Mesenchymal stem cell (in vitro differentiated cells and primary cell): ENCODE measurements at regions not wholly inside any gene's neighbourhood (a gene's known extent, or its start where the extent isn't known, plus 50 kb on each side); places are given as distances from the start of the nearest gene placed in this dataset.

ENCODE experiments used
- DNase-seq: peaks from one replicate; pipeline ENCODE4 v3.0.0-alpha.2; 2013
- H2AFZ ChIP-seq: one replicate; pipeline ENCODE4 v1.6.1; 2013; ENCODE audit warnings: low read depth, mild to moderate bottlenecking, control low read depth, inconsistent platforms, low read length, moderate library complexity
- H2AK5ac ChIP-seq: 2 replicates; pipeline ENCODE4 v1.6.1; 2013; ENCODE audit warnings: low read length, moderate library complexity, mild to moderate bottlenecking, inconsistent platforms; ENCODE audit not compliant: severe bottlenecking
- H2BK120ac ChIP-seq: one replicate; pipeline ENCODE4 v1.6.1; 2013; ENCODE audit warnings: low read depth, mild to moderate bottlenecking, inconsistent platforms, low read length, moderate library complexity
- H2BK12ac ChIP-seq, 2 experiments: one replicate each; pipeline ENCODE4 v1.6.1; 2013; ENCODE audit warnings: inconsistent platforms in 2 of 2, low read length in 2 of 2, mild to moderate bottlenecking in 2 of 2, moderate library complexity in 2 of 2, control low read depth in 1 of 2
- H2BK15ac ChIP-seq: one replicate; pipeline ENCODE4 v1.6.1; 2013; ENCODE audit warnings: mild to moderate bottlenecking, low read depth, inconsistent platforms; ENCODE audit not compliant: poor library complexity, severe bottlenecking
- H2BK5ac ChIP-seq: 2 replicates; pipeline ENCODE4 v1.6.1; 2013; ENCODE audit warnings: low read depth, mild to moderate bottlenecking, low read length, control low read depth, inconsistent platforms; ENCODE audit not compliant: poor library complexity, severe bottlenecking
- H3K14ac ChIP-seq, 2 experiments: one replicate each; pipeline ENCODE4 v1.6.1; 2013; ENCODE audit warnings: inconsistent platforms in 2 of 2, low read length in 2 of 2, control low read depth in 1 of 2, mild to moderate bottlenecking in 1 of 2, moderate library complexity in 1 of 2
- H3K18ac ChIP-seq, 2 experiments: one replicate each; pipeline ENCODE4 v1.6.1; 2013; ENCODE audit warnings: inconsistent platforms in 2 of 2, low read length in 2 of 2, control low read depth in 1 of 2, low read depth in 1 of 2, mild to moderate bottlenecking in 1 of 2
- H3K23ac ChIP-seq, 2 experiments: one replicate each; pipeline ENCODE4 v1.6.1; 2013; ENCODE audit warnings: inconsistent platforms in 2 of 2, low read length in 2 of 2, mild to moderate bottlenecking in 2 of 2, moderate library complexity in 2 of 2, control low read depth in 1 of 2
- H3K27ac ChIP-seq: 2 replicates; pipeline ENCODE4 v1.5.1; 2013; ENCODE audit warnings: mild to moderate bottlenecking, moderate library complexity, low read length, control low read depth, inconsistent platforms; ENCODE audit not compliant: poor library complexity, severe bottlenecking
- H3K27me3 ChIP-seq, 2 experiments: 2 replicates each; pipeline versions ENCODE4 v1.6.1 to v1.7.0; 2013; ENCODE audit warnings: low read length in 2 of 2, mild to moderate bottlenecking in 2 of 2, moderate library complexity in 2 of 2, control low read depth in 1 of 2, inconsistent platforms in 1 of 2; ENCODE audit not compliant: control insufficient read depth in 1 of 2, insufficient read depth in 1 of 2
- H3K36me3 ChIP-seq, 2 experiments: 2 replicates each; pipeline versions ENCODE4 v1.6.1 to v1.7.0; 2013; ENCODE audit warnings: low read length in 2 of 2, control low read depth in 1 of 2, inconsistent platforms in 1 of 2, low read depth in 1 of 2, mild to moderate bottlenecking in 1 of 2; ENCODE audit not compliant: insufficient read depth in 2 of 2, control insufficient read depth in 1 of 2
- H3K4ac ChIP-seq, 2 experiments: one replicate each; pipeline ENCODE4 v1.6.1; 2013; ENCODE audit warnings: inconsistent platforms in 2 of 2, low read length in 2 of 2, mild to moderate bottlenecking in 2 of 2, moderate library complexity in 2 of 2, control low read depth in 1 of 2, low read depth in 1 of 2
- H3K4me1 ChIP-seq: 2 replicates; pipeline ENCODE4 v1.6.1; 2013; ENCODE audit warnings: low read depth, low read length, control low read depth; ENCODE audit not compliant: control insufficient read depth, insufficient read depth
- H3K4me2 ChIP-seq: 2 replicates; pipeline ENCODE4 v1.6.1; 2013; ENCODE audit warnings: low read length, mild to moderate bottlenecking, inconsistent platforms; ENCODE audit not compliant: poor library complexity, severe bottlenecking
- H3K4me3 ChIP-seq, 2 experiments: 2 replicates each; pipeline versions ENCODE4 v1.5.1 to v1.7.0; 2013; ENCODE audit warnings: low read length in 2 of 2, mild to moderate bottlenecking in 2 of 2, control low read depth in 1 of 2, low read depth in 1 of 2; ENCODE audit not compliant: insufficient read depth in 1 of 2
- H3K79me1 ChIP-seq: replicated peaks from 2 replicates; pipeline ENCODE4 v1.6.1; 2013; ENCODE audit warnings: mild to moderate bottlenecking, control low read depth, low read length, inconsistent platforms; ENCODE audit not compliant: poor library complexity, severe bottlenecking
- H3K9ac ChIP-seq: 2 replicates; pipeline ENCODE4 v1.7.0; 2013; ENCODE audit warnings: mild to moderate bottlenecking, low read length, moderate library complexity
- H3K9me3 ChIP-seq: 2 replicates; pipeline ENCODE4 v1.7.0; 2013; ENCODE audit warnings: mild to moderate bottlenecking, low read length; ENCODE audit not compliant: control insufficient read depth
- H4K8ac ChIP-seq: one replicate; pipeline ENCODE4 v1.6.1; 2013; ENCODE audit warnings: inconsistent platforms, mild to moderate bottlenecking, low read length, moderate library complexity
- H4K91ac ChIP-seq: one replicate; pipeline ENCODE4 v1.6.1; 2013; ENCODE audit warnings: mild to moderate bottlenecking, low read length, inconsistent platforms
- WGBS: methylation state at CpG from one replicate; pipeline ENCODE4 v1.1.7; 2013; ENCODE audit warnings: mixed read lengths; 5-methylcytosine and 5-hydroxymethylcytosine counted together

- no peak overlapping the region for H2AK5ac ChIP-seq
Observed at GRCh38 chr7:12957487-12957886, 270.1 kb downstream of the ARL4A start.

GRCh38 chr7:12961910-12962480 lies 274.6 kb downstream of the ARL4A start:
- H2AK5ac ChIP-seq, result no peak overlapping the region
- DNase-seq, result no peak
- H2BK15ac ChIP-seq, result no peak overlapping the region
- H3K79me1 ChIP-seq, result no peaks in the 10 kb centered on the region
- no peak overlapping the region for H2BK12ac ChIP-seq
- no peaks in the 10 kb centered on the region for H3K9me3 ChIP-seq
- no peak overlapping the region for H3K4me2 ChIP-seq
- no peak overlapping the region for H3K27ac ChIP-seq
- H3K9ac ChIP-seq, result no peak overlapping the region
- H3K23ac ChIP-seq, result no peak overlapping the region
- H3K4me1 ChIP-seq, result peaks cover 1% of the 10 kb centered on the region
- WGBS, result 91% methylated on average over 2 of the region's 4 CpGs
- H4K8ac ChIP-seq, result no peak overlapping the region
- no peaks in the 10 kb centered on the region for H3K36me3 ChIP-seq
- H3K14ac ChIP-seq, result no peak overlapping the region
- no peak overlapping the region for H2BK5ac ChIP-seq
- no peak overlapping the region for H4K91ac ChIP-seq
- no peak overlapping the region for H3K18ac ChIP-seq
- no peak overlapping the region for H3K4ac ChIP-seq
- no peak overlapping the region for H3K4me3 ChIP-seq
- H2BK120ac ChIP-seq, result no peak overlapping the region
- no peak overlapping the region for H2AFZ ChIP-seq
- H3K27me3 ChIP-seq, result no peaks in the 10 kb centered on the region

More at GRCh38 chr7:12957487-12957886, 270.1 kb downstream of the ARL4A start:
- Histone ChIP-seq H3K27me3 (no peaks in the 10 kb centered on the region), H3K4ac (no peak overlapping the region), H3K18ac (no peak overlapping the region), H2AFZ (no peak overlapping the region), H2BK15ac (no peak overlapping the region), H4K8ac (no peak overlapping the region), H3K4me3 (no peak overlapping the region), H3K23ac (no peak overlapping the region), H3K79me1 (no peaks in the 10 kb centered on the region), H3K27ac (no peak overlapping the region), H4K91ac (no peak overlapping the region), H3K9me3 (no peaks in the 10 kb centered on the region), H3K9ac (no peak overlapping the region), H3K14ac (no peak overlapping the region), H3K4me2 (no peak overlapping the region), H2BK120ac (no peak overlapping the region), H3K36me3 (no peaks in the 10 kb centered on the region), H2BK5ac (no peak overlapping the region), H3K4me1 (no peaks in the 10 kb centered on the region), H2BK12ac (no peak overlapping the region)
- WGBS, result 78% methylated on average over 4 of the region's 5 CpGs
- DNase-seq, result no peak

- Histone ChIP-seq H2AK5ac (no peak overlapping the region), H3K36me3 (no peaks in the 10 kb centered on the region), H3K4me2 (no peak overlapping the region), H2BK120ac (no peak overlapping the region), H3K18ac (no peak overlapping the region), H3K4me1 (peaks cover 1% of the 10 kb centered on the region), H3K9me3 (no peaks in the 10 kb centered on the region), H2BK15ac (no peak overlapping the region), H3K4ac (no peak overlapping the region), H2BK12ac (no peak overlapping the region), H4K8ac (no peak overlapping the region), H3K4me3 (no peak overlapping the region), H3K27me3 (no peaks in the 10 kb centered on the region), H3K79me1 (no peaks in the 10 kb centered on the region), H2AFZ (no peak overlapping the region), H3K9ac (no peak overlapping the region), H2BK5ac (no peak overlapping the region), H3K14ac (no peak overlapping the region), H4K91ac (no peak overlapping the region), H3K23ac (no peak overlapping the region), H3K27ac (no peak overlapping the region)
- DNase-seq, result no peak
- 100% methylated on average over 1 of the region's 1 CpG for WGBS
Observed at GRCh38 chr7:12963435-12963834, 276.0 kb downstream of the ARL4A start.

- no peak overlapping the region for H4K8ac ChIP-seq
- no peak overlapping the region for H3K27ac ChIP-seq
- peak overlapping the region in 1 of 2 experiments; percentile 37 for H2BK12ac ChIP-seq
- H2BK5ac ChIP-seq, result no peak overlapping the region
- H3K36me3 ChIP-seq, result no peaks in the 10 kb centered on the region
- DNase-seq, result no peak
- peak overlapping the region; percentile 14 to 62 for H3K18ac ChIP-seq
- H2AK5ac ChIP-seq, result peak overlapping the region; percentile 57
- H3K4me3 ChIP-seq, result peak overlapping the region in 1 of 2 experiments; percentile 30
- peak overlapping the region in 1 of 2 experiments; percentile 75 for H3K14ac ChIP-seq
- 89% methylated on average over 4 of the region's 4 CpGs for WGBS
- H3K4ac ChIP-seq, result no peak overlapping the region
- H2BK120ac ChIP-seq, result no peak overlapping the region
- no peak overlapping the region for H3K4me2 ChIP-seq
- H3K9me3 ChIP-seq, result no peaks in the 10 kb centered on the region
- no peak overlapping the region for H2BK15ac ChIP-seq
- H3K27me3 ChIP-seq, result no peaks in the 10 kb centered on the region
- H2AFZ ChIP-seq, result peak overlapping the region; percentile 29
- no peak overlapping the region for H3K23ac ChIP-seq
- H4K91ac ChIP-seq, result no peak overlapping the region
- H3K79me1 ChIP-seq, result no peaks in the 10 kb centered on the region
- H3K4me1 ChIP-seq, result peaks cover 1% of the 10 kb centered on the region
- H3K9ac ChIP-seq, result no peak overlapping the region
Observed at GRCh38 chr7:12964836-12965235, 277.4 kb downstream of the ARL4A start.
